ENCODE measurements at regions not wholly inside any gene's neighbourhood (a gene's known extent, or its start where the extent isn't known, plus 50 kb on each side); places are given as distances from the start of the nearest gene placed in this dataset.

- DNase-seq (ENCODE audit: low read depth), result no peak
These were observed 234.4 kb upstream of the PMFBP1 start for GRCh38 chr16:72406390-72406789.

- no peak for DNase-seq (ENCODE audit: low read depth)
These were observed 232.3 kb upstream of the PMFBP1 start for GRCh38 chr16:72404299-72404698.

DNA sequence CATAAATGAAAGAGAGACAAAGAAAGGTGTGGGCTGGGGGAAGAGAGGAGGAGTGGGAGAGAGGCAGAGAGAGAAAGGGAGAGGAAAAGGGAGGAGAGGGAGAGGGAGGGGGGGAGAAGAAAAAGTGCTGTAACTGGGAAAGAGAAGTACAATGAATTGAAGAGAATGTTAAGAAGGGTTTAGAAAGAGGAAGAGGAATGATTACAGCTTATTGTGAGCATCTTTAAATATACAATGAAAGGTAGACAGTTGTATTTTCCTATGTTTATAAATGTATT, 229.1 kb upstream of the PMFBP1 start:
- no peak for DNase-seq (ENCODE audit: low read depth)

- DNase-seq (ENCODE audit: low read depth), result peak; percentile 61
These were observed 228.5 kb upstream of the PMFBP1 start for GRCh38 chr16:72400257-72401083.

GRCh38 chr16:72399811-72400210, 227.9 kb upstream of the PMFBP1 start:
- no peak for DNase-seq (ENCODE audit: low read depth)

- no peak for DNase-seq (ENCODE audit: low read depth)
These were observed 225.9 kb upstream of the PMFBP1 start for GRCh38 chr16:72397876-72398275.

DNA sequence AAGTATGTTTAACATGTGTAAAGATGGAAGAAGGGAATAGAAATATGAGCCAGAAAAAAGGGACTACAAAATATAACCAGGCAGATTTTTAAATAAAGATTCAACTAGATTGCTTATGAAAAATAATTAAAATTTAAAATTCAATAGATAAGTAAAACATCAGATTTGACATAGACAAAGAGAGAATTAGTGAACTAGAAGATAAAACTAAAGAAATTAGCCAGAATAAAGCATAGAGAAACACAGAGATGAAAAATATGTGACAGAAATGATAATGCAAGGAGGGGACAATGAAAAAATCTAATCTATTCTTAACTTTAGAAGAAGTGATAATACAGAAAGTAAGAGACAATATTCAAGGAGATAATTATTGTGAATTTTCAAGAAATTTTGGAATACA, 222.6 kb upstream of the PMFBP1 start:
- no peak for DNase-seq (ENCODE audit: low read depth)

- DNase-seq (ENCODE audit: low read depth), result no peak
These were observed 217.8 kb upstream of the PMFBP1 start for GRCh38 chr16:72389791-72390190.

- no peak for DNase-seq (ENCODE audit: low read depth)
These were observed 216.1 kb upstream of the PMFBP1 start for GRCh38 chr16:72388007-72388406.

DNA sequence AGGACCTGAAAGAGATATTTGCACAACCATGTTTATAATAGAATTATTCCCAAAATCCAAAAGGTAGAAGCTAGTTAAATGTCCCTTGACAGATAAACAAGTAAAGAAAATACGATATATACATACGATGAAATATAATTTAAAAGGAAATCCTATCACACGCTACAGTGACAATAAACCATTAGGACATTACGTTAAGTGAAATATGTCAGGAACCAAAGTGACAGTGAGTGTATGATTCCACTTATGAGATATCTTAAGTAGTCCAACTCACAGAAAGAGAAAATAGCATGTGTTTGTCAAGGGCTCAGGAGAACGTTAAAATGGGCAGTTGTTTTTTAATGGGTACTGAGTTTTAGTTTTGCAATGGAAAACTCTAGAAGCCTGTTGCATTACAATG, 212.7 kb upstream of the PMFBP1 start:
- DNase-seq (ENCODE audit: low read depth), result no peak

DNA sequence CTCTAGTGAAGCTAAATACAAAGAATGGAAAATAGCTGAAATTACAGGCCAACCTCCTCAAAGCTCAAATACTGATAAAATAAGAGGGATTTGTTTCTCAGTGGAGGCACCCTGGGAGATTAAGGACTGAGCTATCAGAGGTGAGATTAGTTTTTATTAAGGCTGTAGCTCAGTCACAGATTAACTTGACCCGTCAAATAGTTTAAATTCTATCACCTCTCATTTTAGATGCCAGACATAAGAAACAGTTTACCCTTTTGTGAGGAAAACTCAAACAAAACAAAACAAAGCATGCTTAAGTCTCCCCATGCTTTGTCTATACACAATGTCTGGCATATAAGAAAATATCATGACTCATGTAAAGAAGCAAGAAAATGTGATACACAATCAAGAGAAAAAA, 208.3 kb upstream of the PMFBP1 start:
- no peak for DNase-seq (ENCODE audit: low read depth)

GRCh38 chr16:72373201-72373600, 201.2 kb upstream of the PMFBP1 start:
- no peak for DNase-seq (ENCODE audit: low read depth)

- no peak for DNase-seq (ENCODE audit: low read depth)
These were observed 200.4 kb upstream of the PMFBP1 start for GRCh38 chr16:72372087-72373045.

GRCh38 chr16:72371307-72372086, 199.5 kb upstream of the PMFBP1 start:
- peak; percentile 48 for DNase-seq (ENCODE audit: low read depth)

DNA sequence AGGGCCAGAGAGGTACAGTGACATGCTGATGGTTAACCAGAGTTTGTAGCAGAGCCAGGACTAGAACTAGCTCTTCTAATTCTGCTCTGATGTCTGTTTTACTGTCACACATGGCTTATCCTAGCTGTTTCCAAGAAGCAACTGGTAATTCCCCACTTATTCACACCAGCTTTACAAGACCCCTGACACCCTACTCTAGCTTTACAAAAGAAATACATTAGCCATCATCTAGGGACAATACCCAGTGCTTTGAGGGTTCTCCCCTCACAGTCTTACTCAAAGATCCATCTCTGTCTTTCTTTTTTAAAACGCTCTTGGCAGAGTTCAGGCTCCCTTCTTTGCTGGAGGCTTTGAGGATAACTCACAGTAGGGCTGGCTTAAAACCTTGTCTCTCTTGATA, 197.3 kb upstream of the PMFBP1 start:
- no peak for DNase-seq (ENCODE audit: low read depth)

DNA sequence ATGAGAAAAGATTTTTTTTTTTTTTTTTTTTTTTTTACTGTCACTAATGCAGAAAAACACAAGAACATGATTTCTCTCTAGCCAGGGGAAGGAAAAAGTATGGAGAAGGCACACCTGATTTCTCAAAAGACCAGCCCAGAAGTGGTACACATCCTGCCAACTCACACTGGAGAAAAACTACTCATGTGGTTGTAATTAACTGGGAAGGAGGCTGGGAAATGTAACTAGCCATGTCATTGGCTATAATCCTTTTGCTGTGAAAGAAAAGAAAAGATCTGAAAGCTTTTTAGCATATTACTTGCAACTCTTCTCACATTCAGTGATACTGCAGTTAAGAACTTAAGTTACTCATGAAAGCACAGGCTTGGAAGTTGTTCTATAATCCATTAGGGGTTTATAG, 195.9 kb upstream of the PMFBP1 start:
- DNase-seq (ENCODE audit: low read depth), result no peak

- no peak for DNase-seq (ENCODE audit: low read depth)
These were observed 191.0 kb upstream of the PMFBP1 start for GRCh38 chr16:72362973-72363372.

DNA sequence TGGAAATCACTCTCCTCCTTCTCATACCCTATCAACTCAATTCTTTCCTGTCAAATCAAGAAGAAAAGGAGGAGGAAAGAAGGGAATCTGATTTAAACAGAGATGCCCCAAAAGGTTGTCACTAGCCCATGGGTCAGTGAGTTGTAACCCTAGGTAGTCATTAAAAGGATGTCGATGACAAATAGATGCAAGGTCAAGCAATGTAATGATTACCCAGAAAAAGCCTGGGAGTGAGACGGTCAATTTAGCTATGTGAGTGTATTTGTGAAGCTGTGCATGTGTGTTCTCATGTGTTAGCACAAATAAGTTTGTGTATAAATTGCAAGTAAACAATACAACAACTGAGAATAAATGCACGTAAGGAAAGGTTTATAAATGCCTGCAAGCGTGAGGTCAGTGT, 190.5 kb upstream of the PMFBP1 start:
- no peak for DNase-seq (ENCODE audit: low read depth)

DNA sequence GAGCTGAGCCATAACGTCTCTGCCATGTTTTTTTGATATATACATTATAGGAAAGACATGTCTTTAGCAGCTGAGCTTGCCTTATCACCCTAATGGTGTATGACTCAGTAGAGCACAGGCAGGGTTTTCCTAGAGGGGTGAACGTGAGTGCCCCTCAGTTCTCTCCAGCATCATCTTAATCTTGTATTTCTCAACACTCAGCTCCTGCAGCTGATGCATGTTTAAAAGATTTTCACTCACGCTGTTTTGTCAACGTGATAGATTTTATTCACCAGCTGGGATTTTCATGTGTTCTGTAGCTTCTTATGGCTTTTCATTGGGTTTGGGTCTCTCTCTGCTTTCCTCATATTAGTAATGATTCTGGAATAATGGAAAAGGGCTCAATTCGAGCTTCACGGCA, 186.0 kb upstream of the PMFBP1 start:
- DNase-seq (ENCODE audit: low read depth), result no peak

- DNase-seq (ENCODE audit: low read depth), result no peak
These were observed 183.6 kb upstream of the PMFBP1 start for GRCh38 chr16:72355561-72355960.

GRCh38 chr16:72349719-72350118, 177.8 kb upstream of the PMFBP1 start:
- DNase-seq (ENCODE audit: low read depth), result no peak

DNA sequence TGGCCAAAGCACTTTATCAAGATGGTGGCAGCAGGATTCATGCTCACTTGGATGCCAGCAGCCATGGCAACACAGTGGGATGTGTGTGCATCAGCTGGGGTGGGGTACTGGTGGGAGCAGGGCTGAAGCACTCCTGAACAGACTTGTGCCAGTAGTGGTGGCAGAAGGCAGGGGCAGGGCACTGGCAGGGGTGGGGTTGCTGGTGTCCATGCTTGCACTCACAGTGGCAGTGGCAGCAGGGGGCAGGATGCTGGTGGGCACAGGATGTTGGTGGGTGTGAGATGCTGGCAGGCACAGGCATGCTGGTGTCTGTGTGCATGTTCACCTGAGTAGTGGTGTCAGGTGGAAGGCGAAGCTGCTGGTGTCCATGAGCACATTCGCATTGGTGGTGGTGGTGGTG, 161.0 kb upstream of the PMFBP1 start:
- no peak for DNase-seq (ENCODE audit: low read depth)
